ENCODE measurements at regions not wholly inside any gene's neighbourhood (a gene's known extent, or its start where the extent isn't known, plus 50 kb on each side); places are given as distances from the start of the nearest gene placed in this dataset.

GRCh38 chr15:36428102-36428845 lies 151.2 kb upstream of the CDIN1 start (continued):
- TF ChIP-seq ZNF280B (CRISPR knock-in tag; IDR thresholded peaks at IDR 0.05) (no peak), ZNF41 (CRISPR knock-in tag; conservative IDR thresholded peaks at IDR 0.05) (no peak), MCM3 (IDR thresholded peaks at IDR 0.05) (no peak), GATAD2A (IDR thresholded peaks at IDR 0.05) (peak; percentile 89), RFX1 (IDR thresholded peaks at IDR 0.05) (no peak), ZC3H4 (CRISPR knock-in tag; IDR thresholded peaks at IDR 0.05; ENCODE audit: borderline replicate concordance) (no peak), ZFP36 (IDR thresholded peaks at IDR 0.05; ENCODE audit: low read depth, low read length, partially characterized antibody) (no peak), TRIM25 (IDR thresholded peaks at IDR 0.05; ENCODE audit: borderline replicate concordance) (no peak), ZNF444 (CRISPR knock-in tag; IDR thresholded peaks at IDR 0.05) (no peak), SMAD4 (CRISPR knock-in tag; conservative IDR thresholded peaks at IDR 0.05) (peak; percentile 52; the same call in 1 of the 2 replicates), ZKSCAN3 (CRISPR knock-in tag; IDR thresholded peaks at IDR 0.05) (no peak), CHD4 (IDR thresholded peaks at IDR 0.05; ENCODE audit: insufficient read depth, insufficient replicate concordance, low read depth, low read length, poor library complexity, severe bottlenecking) (no peak), CBX1 (IDR thresholded peaks at IDR 0.05; ENCODE audit: low read depth) (no peak), BRF2 (IDR thresholded peaks at IDR 0.05; ENCODE audit: borderline replicate concordance, insufficient read depth, insufficient read length) (no peak), FOXP1 (CRISPR knock-in tag; IDR thresholded peaks at IDR 0.05) (no peak), POLR3A (IDR thresholded peaks at IDR 0.05; ENCODE audit: borderline replicate concordance, extremely low read depth, insufficient read depth, insufficient read length) (no peak)
